Ascending aorta (tissue), 2 donors: ENCODE measurements at regions not wholly inside any gene's neighbourhood (a gene's known extent, or its start where the extent isn't known, plus 50 kb on each side); places are given as distances from the start of the nearest gene placed in this dataset.
A peak's percentile ranks its signal among the peaks of the same experiment; 100 is the strongest.
"Not testable (repeated sequence)": the region's sequence is repeated elsewhere in the genome, so short reads cannot be mapped to it uniquely, and the experiment has no call there.

Source experiments
- DNase-seq, 2 donors: peaks; one replicate each; pipeline ENCODE4 v3.0.0-alpha.2; 2019; ENCODE audit warnings: low spot score in 2 of 2
- H3K27ac ChIP-seq, 2 donors: fragments of 200-600 bp; sonication (generic); one replicate each; pipeline ENCODE4 v1.5.1; 2016 to 2017; ENCODE audit warnings: mild to moderate bottlenecking in 1 of 2
- H3K27me3 ChIP-seq: fragments of 200-600 bp; sonication (generic); one replicate; pipeline ENCODE4 v1.5.1; 2017
- H3K36me3 ChIP-seq, 2 donors: fragments of 200-600 bp; sonication (generic); one replicate each; pipeline ENCODE4 v1.5.1; 2016
- H3K4me1 ChIP-seq, 2 donors: fragments of 200-600 bp; sonication (generic); one replicate each; pipeline ENCODE4 v1.5.1; 2016 to 2017; ENCODE audit warnings: mild to moderate bottlenecking in 1 of 2
- H3K4me3 ChIP-seq, 2 donors: fragments of 200-600 bp; sonication (generic); one replicate each; pipeline ENCODE4 v1.5.1; 2016 to 2017; ENCODE audit warnings: mild to moderate bottlenecking in 1 of 2
- H3K9me3 ChIP-seq, 2 donors: fragments of 200-600 bp; sonication (generic); one replicate each; pipeline ENCODE4 v1.5.1; 2016
- intact Hi-C: fragments of 100-400 bp; cut with DNase I; formaldehyde crosslinking; loops from one replicate; pipeline ENCODE4 v1.15.1; 2023

GRCh38 chr16:21509437-21510086 lies 89.8 kb upstream of the METTL9 start:
- DNase-seq = peak in 1 of 2 donors; percentile 65
- H3K36me3 ChIP-seq, H3K27me3 ChIP-seq, H3K4me3 ChIP-seq, H3K9me3 ChIP-seq: not testable (repeated sequence)
- intact Hi-C loops = loop anchor here (10.0 kb wide), 3 partner anchors 45 to 865 kb away; partner anchors contain the start of gene CDR2
- peak overlapping the region; percentile 85 to 87 for H3K27ac ChIP-seq
- H3K4me1 ChIP-seq = peaks cover 14 to 67% of the 10 kb centered on the region in 2 donors

- H3K27me3 ChIP-seq = not testable (repeated sequence)
- peak in 1 of 2 donors; percentile 31 for DNase-seq
- peak overlapping the region; percentile 85 to 87 for H3K27ac ChIP-seq
Measured at GRCh38 chr16:21510869-21511255, 88.5 kb upstream of the METTL9 start.

DNA sequence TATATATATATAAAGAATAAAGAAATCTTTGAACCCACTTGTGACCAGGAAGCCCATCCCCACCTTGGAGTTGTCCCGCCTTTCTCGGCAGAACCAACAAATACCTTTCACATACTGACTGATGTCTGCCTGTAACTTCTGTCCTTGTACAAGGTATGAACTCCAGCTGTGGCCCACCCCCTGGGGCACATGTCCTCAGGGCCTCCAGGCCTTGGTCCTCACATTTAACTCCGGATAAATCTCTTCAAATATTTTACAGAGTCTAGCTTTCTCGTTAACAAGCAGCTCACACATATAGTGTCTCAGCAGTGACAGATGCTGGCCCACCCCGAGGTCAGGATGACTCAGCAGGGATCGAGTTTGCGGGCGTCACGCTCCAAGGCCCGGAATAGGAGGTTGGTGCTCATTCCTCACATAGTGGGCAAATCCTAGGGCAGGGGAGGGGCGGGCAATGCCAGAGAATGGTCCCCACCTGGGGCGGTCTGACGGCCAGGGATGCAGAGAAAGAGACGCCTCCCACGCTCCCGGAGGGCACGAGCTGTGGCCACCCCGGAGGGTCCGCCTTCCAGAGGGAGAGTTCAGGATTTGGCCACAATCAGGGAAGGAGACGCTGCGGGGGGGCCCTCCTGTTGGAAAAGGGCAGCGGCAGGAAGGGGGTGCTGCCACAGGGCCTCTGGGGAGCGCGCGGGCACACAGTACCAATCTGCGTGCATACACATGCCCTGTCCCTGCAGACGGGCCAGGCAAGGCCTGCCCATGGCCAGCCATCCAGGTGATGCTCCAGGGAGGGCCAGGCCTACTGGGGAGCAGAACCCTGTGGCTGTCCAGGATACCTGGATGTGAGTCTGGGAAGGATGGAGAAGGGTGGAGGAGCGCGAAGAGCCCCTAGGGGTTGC lies 87.8 kb upstream of the METTL9 start:
- intact Hi-C loops, H3K36me3 ChIP-seq, H3K9me3 ChIP-seq, H3K27me3 ChIP-seq: not testable (repeated sequence)
- peak overlapping the region; percentile 85 to 87 for H3K27ac ChIP-seq
- H3K4me3 ChIP-seq = peak overlapping the region in 1 of 2 donors; percentile 22
- peak in 1 of 2 donors; percentile 93 for DNase-seq
- peaks cover 14 to 79% of the 10 kb centered on the region in 2 donors for H3K4me1 ChIP-seq

More at GRCh38 chr16:21510869-21511255, 88.5 kb upstream of the METTL9 start:
- H3K4me1 ChIP-seq = peaks cover 14 to 77% of the 10 kb centered on the region in 2 donors
- intact Hi-C loops, H3K36me3 ChIP-seq, H3K4me3 ChIP-seq, H3K9me3 ChIP-seq: not testable (repeated sequence)

- DNase-seq = peak in 1 of 2 donors; percentile 71
- intact Hi-C loops, H3K4me3 ChIP-seq, H3K9me3 ChIP-seq, H3K36me3 ChIP-seq, H3K27me3 ChIP-seq: not testable (repeated sequence)
- Histone ChIP-seq H3K4me1 (peaks cover 14 to 76% of the 10 kb centered on the region in 2 donors), H3K27ac (peak overlapping the region; percentile 85 to 87)
Measured at GRCh38 chr16:21512280-21513192, 86.8 kb upstream of the METTL9 start.

- DNase-seq = peak in 1 of 2 donors; percentile 65
- peak overlapping the region; percentile 21 to 32 for H3K4me3 ChIP-seq
- H3K27me3 ChIP-seq, H3K36me3 ChIP-seq, H3K9me3 ChIP-seq, intact Hi-C loops: not testable (repeated sequence)
- H3K27ac ChIP-seq = peak overlapping the region; percentile 69 to 85
- peaks cover 14 to 76% of the 10 kb centered on the region in 2 donors for H3K4me1 ChIP-seq
Measured at GRCh38 chr16:21513337-21513741, 86.0 kb upstream of the METTL9 start.

- Histone ChIP-seq H3K4me3 (peak overlapping the region; percentile 21 to 32), H3K4me1 (peaks cover 14 to 71% of the 10 kb centered on the region in 2 donors), H3K27ac (peak overlapping the region; percentile 69 to 85)
- H3K9me3 ChIP-seq, H3K27me3 ChIP-seq, H3K36me3 ChIP-seq, intact Hi-C loops: not testable (repeated sequence)
- peak in 1 of 2 donors; percentile 73 for DNase-seq
Measured at GRCh38 chr16:21513812-21514473, 85.4 kb upstream of the METTL9 start.

DNA sequence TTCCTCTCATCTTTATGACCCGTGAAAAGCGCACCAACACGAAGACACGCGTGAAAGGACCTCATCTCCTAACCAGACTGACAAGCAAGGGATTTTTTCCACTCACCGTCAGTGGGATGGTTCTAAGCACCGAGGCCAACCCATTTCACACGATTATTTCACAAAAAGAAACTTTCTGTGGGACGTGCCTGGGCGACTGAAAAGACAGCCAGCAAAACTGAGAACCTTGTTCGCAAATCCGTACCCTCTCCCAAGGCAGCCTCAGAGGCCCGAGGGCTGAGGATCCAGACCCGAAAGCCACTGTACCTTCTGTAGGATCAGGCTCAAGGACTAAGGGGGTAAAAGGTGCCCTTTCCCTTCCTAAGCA lies 84.9 kb upstream of the METTL9 start:
- peak overlapping the region; percentile 69 to 85 for H3K27ac ChIP-seq
- intact Hi-C loops, H3K9me3 ChIP-seq, DNase-seq, H3K36me3 ChIP-seq, H3K27me3 ChIP-seq: not testable (repeated sequence)
- H3K4me3 ChIP-seq = peak overlapping the region in 1 of 2 donors; percentile 20
- H3K4me1 ChIP-seq = peaks cover 14 to 66% of the 10 kb centered on the region in 2 donors

DNA sequence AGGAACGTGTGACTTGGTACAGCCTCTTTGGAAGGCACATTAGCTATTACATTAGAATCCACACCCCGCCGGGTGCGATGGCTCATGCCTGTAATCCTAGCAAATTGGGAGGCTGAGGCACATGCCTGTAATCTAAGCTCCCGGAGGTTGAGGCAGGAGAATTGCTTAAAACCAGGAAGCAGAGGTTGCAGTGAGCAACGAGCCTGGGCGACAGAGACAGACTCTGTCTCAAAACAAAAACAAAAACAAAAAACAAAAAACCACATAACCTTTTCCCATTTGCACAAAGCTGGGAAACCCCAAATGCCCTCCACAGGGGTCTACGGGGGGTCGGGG lies 82.7 kb upstream of the METTL9 start:
- H3K27me3 ChIP-seq, H3K4me3 ChIP-seq, DNase-seq, H3K36me3 ChIP-seq, intact Hi-C loops, H3K9me3 ChIP-seq: not testable (repeated sequence)
- peaks cover 12 to 47% of the 10 kb centered on the region in 2 donors for H3K4me1 ChIP-seq
- H3K27ac ChIP-seq = peak overlapping the region in 1 of 2 donors; percentile 74

GRCh38 chr16:21517263-21517662 lies 82.1 kb upstream of the METTL9 start:
- H3K36me3 ChIP-seq, DNase-seq, intact Hi-C loops, H3K27me3 ChIP-seq, H3K9me3 ChIP-seq: not testable (repeated sequence)
- H3K4me1 ChIP-seq = peaks cover 8 to 41% of the 10 kb centered on the region in 2 donors
- H3K4me3 ChIP-seq = peak overlapping the region in 1 of 2 donors; percentile 34
- H3K27ac ChIP-seq = peak overlapping the region; percentile 74 to 76

- peak overlapping the region; percentile 66 to 79 for H3K4me3 ChIP-seq
- peaks cover 0 to 20% of the 10 kb centered on the region in 2 donors for H3K4me1 ChIP-seq
- H3K36me3 ChIP-seq, H3K27me3 ChIP-seq, H3K9me3 ChIP-seq: not testable (repeated sequence)
- intact Hi-C loops = loop anchor here (2.0 kb wide), 1 partner anchor 37 kb away; no protein-coding TSS in a partner anchor
- DNase-seq = peak in 1 of 2 donors; percentile 62
- peak overlapping the region; percentile 79 to 90 for H3K27ac ChIP-seq
Measured at GRCh38 chr16:21519361-21520133, 79.8 kb upstream of the METTL9 start.

- DNase-seq = peak; percentile 49 to 98
- not testable (repeated sequence) for H3K27me3 ChIP-seq, H3K9me3 ChIP-seq, H3K36me3 ChIP-seq
- intact Hi-C loops = loop anchor here (2.0 kb wide), 1 partner anchor 36 kb away; no protein-coding TSS in a partner anchor
- peaks cover 0 to 12% of the 10 kb centered on the region in 2 donors for H3K4me1 ChIP-seq
- peak overlapping the region; percentile 66 to 79 for H3K4me3 ChIP-seq
- H3K27ac ChIP-seq = peak overlapping the region; percentile 79 to 90
Measured at GRCh38 chr16:21520134-21521047, 79.0 kb upstream of the METTL9 start.
